ENCODE measurements at regions not wholly inside any gene's neighbourhood (a gene's known extent, or its start where the extent isn't known, plus 50 kb on each side); places are given as distances from the start of the nearest gene placed in this dataset.
"Not testable (repeated sequence)": the region's sequence is repeated elsewhere in the genome, so short reads cannot be mapped to it uniquely, and the experiment has no call there.

DNA sequence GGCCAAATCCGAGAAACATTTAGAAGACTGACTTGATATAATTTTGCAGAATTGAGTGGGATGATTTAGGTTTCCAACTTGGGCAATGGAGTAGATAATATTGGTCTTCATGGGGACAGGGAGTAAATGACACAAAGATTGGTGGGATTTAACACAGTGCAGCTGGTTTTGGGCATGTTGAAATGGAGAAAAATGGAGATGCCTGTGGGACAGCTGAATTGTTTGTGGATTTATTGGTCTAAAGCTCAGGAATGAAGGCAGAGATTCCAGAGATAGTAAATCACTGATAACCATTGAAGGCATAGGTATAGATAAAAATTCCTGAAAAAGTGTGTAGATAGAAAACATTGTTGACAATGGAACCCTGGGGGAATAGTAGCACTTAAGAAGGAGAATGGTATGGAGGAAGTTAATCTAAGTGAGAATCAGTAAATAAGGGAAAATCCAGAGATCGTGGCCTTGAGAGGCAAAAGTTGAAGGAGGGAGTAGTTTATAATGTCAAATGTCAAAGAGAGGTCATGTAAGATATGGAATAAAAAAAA lies 120.9 kb upstream of the ATP2B1 start:
- DNase-seq (ENCODE audit: low read depth, low spot score): no peak

DNA sequence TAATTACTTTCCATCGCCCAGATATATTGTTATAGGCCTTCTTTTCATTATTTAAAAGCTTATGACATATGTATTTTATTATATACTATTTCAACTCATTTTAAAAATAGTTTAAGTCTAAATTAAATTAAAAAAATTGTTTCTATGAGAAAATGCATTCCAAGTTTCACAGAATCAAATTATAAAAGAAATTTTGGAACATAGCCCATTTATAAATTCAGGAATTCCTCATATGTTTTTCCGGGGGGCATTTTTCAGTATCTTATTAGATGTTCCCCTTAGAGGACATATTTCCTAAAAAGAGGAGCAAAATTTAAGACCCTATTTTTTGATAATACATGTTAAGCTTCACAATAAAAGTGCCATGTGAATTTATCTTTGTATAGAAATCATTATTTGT lies 119.9 kb upstream of the ATP2B1 start:
- DNase-seq (ENCODE audit: low read depth, low spot score): no peak

GRCh38 chr12:89827592-89827991 lies 119.0 kb upstream of the ATP2B1 start:
- peak; percentile 78 for DNase-seq (ENCODE audit: low read depth, low spot score)

- DNase-seq (ENCODE audit: low read depth, low spot score): no peak
These were observed 117.8 kb upstream of the ATP2B1 start for GRCh38 chr12:89826468-89826867.

- DNase-seq (ENCODE audit: low read depth, low spot score): no peak
These were observed 117.2 kb upstream of the ATP2B1 start for GRCh38 chr12:89825591-89826449.

GRCh38 chr12:89824822-89825221 lies 116.2 kb upstream of the ATP2B1 start:
- DNase-seq (ENCODE audit: low read depth, low spot score): no peak

- not testable (repeated sequence) for DNase-seq (ENCODE audit: low read depth, low spot score)
These were observed 114.4 kb upstream of the ATP2B1 start for GRCh38 chr12:89822992-89823391.

DNA sequence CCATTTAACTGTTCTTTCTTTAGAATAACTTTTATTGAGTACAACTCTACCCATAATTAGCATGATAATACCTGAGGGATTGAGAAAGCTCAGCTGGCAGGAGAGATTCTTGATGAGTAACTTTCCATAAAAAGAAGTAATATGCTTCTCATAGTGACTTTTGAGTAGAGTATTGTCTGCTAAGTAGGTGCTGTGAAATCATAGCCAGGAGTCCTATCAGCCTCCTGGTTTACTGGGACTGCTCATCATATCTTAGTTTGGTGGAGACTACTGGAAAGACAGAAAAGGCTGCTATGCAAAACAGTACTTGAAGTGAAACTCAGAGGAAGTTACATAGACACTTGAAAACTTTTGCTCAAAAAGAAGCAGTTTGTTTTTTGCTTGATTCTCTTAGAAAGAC lies 113.3 kb upstream of the ATP2B1 start:
- no peak for DNase-seq (ENCODE audit: low read depth, low spot score)

- DNase-seq (ENCODE audit: low read depth, low spot score): no peak
These were observed 109.0 kb upstream of the ATP2B1 start for GRCh38 chr12:89817501-89818226.

DNA sequence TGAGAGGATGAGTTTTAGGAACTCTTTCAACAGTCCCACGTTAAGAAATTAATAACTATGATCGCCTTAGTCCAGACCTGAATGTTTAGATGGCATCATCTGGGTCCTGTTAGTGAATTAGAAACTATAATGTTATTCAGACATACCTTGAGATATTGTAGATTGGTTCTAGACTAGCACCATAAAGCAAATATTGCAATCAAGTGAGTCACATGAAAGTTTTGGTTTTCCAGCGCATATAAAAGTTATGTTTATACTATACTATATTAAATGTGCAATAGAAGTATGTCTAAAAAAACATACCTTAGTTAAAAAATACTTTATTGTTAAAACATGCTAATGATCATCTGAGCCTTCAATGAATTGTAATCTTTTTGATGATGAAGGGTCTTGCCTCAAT lies 106.6 kb upstream of the ATP2B1 start:
- DNase-seq (ENCODE audit: low read depth, low spot score): no peak

DNA sequence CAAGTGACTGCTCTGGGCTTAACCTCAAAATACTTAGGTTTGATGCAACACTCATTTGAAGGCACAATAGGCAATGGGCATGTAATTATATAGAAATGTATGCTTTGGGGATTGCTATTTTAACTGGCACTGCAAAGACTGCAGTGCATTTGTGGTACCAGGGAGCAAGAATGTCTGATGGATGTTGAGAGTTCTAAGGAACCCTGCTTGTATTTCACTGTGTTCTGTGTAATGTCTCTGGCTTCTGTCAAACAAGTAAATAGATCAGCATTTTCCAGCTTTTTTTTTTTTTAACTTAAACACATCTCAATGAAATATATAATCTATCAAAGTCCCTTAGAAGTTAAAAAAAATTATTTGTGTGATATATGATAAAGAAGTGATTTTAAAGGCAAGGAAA lies 94.8 kb upstream of the ATP2B1 start:
- no peak for DNase-seq (ENCODE audit: low read depth, low spot score)

GRCh38 chr12:89801284-89801683 lies 92.6 kb upstream of the ATP2B1 start:
- no peak for DNase-seq (ENCODE audit: low read depth, low spot score)

DNA sequence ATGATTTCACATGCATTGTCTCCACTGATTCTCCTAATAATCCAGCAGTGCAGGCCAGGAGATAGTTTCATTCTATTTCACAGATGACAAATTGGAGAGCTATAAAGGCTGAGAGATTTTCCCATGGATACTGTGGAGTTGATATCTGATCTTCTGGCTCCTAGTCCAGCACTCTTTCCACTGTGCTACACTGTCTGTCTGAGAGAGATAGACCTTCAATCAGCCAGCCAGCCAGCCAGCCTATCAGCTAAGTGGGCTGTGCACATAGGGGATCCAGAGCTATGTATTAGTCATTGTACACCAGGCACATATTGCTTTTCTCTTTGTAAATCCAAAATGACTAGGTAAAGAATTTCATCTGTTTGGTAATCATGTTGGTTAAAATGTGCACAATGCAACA lies 91.8 kb upstream of the ATP2B1 start:
- peak; percentile 14 for DNase-seq (ENCODE audit: low read depth, low spot score)

DNA sequence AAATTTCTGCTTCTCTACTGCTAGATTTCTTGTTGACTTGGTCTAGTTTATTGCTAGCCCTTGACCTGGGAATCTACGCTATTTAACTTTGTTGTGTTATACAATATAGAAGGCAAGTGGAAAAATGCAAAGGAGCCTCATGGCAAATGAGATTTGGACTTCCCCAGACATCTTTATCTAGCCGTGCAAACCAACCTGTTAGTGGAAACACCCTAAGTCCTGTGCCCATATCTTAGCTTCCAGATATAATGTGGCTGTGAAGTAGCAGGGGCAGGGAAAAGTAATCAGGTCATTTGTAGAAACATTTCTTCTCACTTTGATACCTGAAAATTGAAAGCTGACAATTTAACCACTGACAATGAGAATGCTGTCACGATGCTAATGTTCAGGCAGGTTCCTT lies 90.7 kb upstream of the ATP2B1 start:
- DNase-seq (ENCODE audit: low read depth, low spot score): no peak

DNA sequence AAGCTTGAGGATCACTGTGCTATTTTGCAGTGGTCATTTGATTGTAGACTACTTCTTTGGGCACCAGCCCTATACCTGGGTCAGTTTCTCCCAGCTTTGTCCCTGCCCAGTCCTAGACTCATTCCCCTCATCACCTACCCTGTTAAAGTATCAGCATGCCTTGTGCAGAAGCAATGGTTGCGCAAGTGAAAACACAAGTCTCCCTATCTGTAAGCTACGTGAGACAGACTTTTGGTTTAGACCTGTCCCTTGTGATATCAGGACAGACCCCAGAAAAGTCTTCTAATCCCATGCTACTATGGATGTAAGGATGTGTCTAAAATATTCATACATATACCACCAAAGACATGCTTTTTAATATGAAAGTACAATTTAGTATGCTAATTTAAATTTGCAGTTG lies 88.8 kb upstream of the ATP2B1 start:
- DNase-seq (ENCODE audit: low read depth, low spot score): no peak

DNA sequence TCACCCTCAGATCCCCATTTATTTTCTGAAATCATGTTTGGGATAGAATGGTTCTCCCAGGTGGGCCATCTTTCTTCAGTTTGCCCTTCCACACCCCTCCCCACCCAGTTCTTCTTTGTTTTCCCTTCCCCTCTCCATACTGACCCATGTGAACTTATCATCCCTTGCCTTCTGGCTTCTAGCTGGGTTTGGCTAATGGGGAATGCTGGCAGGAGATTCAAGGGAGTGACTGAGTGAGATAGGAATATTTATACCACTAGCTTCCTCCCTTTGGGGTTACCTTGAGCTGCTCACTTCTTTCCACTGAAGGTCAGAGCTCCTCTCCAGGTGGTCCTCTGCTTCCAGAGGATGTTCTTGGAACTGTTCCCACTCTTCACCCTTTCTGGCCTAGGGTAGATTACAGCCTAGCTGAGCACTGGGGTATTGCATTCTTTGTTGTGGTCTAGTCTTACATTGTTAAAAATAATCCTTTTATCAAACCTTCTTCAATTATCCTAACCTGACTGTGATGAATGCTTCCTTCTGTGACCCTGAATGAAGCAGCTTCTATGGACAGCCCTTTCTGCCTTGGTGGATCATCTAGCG lies 88.3 kb upstream of the ATP2B1 start:
- DNase-seq (ENCODE audit: low read depth, low spot score): no peak

GRCh38 chr12:89793946-89794345 lies 85.3 kb upstream of the ATP2B1 start:
- DNase-seq (ENCODE audit: low read depth, low spot score): no peak

DNA sequence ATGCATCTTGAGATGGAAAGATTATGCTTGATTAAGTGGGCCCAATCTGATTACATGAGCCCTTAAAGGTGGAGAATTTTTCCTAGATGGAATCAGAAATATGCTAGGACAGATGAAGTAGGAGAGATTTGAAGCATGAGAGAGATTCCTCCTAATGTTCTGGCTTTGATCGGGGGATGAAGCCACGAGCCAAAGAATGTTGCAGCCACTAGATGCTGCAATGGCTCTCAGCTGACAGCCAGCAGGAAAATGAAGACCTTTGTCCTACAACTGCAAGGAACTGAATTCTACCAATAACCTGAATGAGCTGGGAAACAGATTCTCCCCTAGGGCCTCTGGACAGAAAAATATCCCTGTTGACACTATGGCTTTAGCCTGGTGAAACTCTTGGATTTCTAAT lies 82.6 kb upstream of the ATP2B1 start:
- no peak for DNase-seq (ENCODE audit: low read depth, low spot score)

DNA sequence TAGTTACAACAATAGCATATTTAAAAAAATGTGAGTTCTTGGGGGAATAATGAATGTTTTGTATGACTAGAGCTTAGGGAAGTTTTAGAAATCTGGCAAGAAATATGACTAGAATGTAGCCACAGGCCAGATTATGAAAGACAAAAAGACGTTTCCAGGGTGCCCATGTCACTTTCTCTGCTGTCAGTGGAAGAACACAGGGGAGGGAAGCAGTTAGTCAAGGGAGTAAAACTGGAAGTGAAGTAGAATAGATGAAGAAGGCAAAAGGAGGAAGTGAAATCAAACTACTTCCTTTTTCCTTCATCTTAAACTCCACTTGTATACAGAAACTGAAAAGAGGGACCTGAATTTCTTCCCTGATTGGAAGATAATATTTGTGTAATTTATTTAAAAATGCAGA lies 81.2 kb upstream of the ATP2B1 start:
- DNase-seq (ENCODE audit: low read depth, low spot score): no peak

GRCh38 chr12:89787763-89788162 lies 79.1 kb upstream of the ATP2B1 start:
- no peak for DNase-seq (ENCODE audit: low read depth, low spot score)

GRCh38 chr12:89786177-89786810 lies 77.7 kb upstream of the ATP2B1 start:
- DNase-seq (ENCODE audit: low read depth, low spot score): no peak

Data from ELF-1 (cell line).